ENCODE measurements at regions not wholly inside any gene's neighbourhood (a gene's known extent, or its start where the extent isn't known, plus 50 kb on each side); places are given as distances from the start of the nearest gene placed in this dataset.

- no TSS peak for BruUV-seq (replicated peaks)
- intact Hi-C loops (cut with micrococcal nuclease; ENCODE audit: unreplicated experiment) = no loop called here
- CTCF ChIA-PET = no interaction called here
- H3K4me3 ChIP-seq = no peak overlapping the region
- H3K27ac ChIP-seq = no peak overlapping the region
- no peak overlapping the region for H2AFZ ChIP-seq
- peaks cover 33% of the 10 kb centered on the region for H3K27me3 ChIP-seq (ENCODE audit: insufficient read depth, low read depth)
- no peaks in the 10 kb centered on the region for H4K20me1 ChIP-seq (ENCODE audit: insufficient read depth)
- no peaks in the 10 kb centered on the region for H3K79me2 ChIP-seq (ENCODE audit: low read depth)
- no peak for DNase-seq
- POLR2A ChIA-PET (ENCODE audit: unreplicated experiment) = no interaction called here
- H3K9me3 ChIP-seq (ENCODE audit: insufficient read depth, low read depth) = no peaks in the 10 kb centered on the region
- H3K4me2 ChIP-seq = no peak overlapping the region
- no peaks in the 10 kb centered on the region for H3K9me2 ChIP-seq (ENCODE audit: insufficient read depth)
- no peak for TF ChIP-seq CTCF (conservative IDR thresholded peaks at IDR 0.05)
- no peak for TF ChIP-seq EZH2 (IDR thresholded peaks at IDR 0.05; ENCODE audit: low read depth)
- no peaks in the 10 kb centered on the region for H3F3A ChIP-seq (ENCODE audit: insufficient read depth, low read depth)
- no peaks in the 10 kb centered on the region for H3K36me3 ChIP-seq (ENCODE audit: low read depth)
- H3K4me1 ChIP-seq (replicated peaks; ENCODE audit: insufficient read depth) = no peaks in the 10 kb centered on the region
Observed at GRCh38 chr5:3424946-3425345, 170.7 kb upstream of the IRX1 start.

- no peaks in the 10 kb centered on the region for H3F3A ChIP-seq (ENCODE audit: insufficient read depth, low read depth)
- no peak overlapping the region for H3K27ac ChIP-seq
- no peak for DNase-seq
- H3K27me3 ChIP-seq (ENCODE audit: insufficient read depth, low read depth) = peaks cover 52% of the 10 kb centered on the region
- no peaks in the 10 kb centered on the region for H4K20me1 ChIP-seq (ENCODE audit: insufficient read depth)
- BruUV-seq (replicated peaks) = no TSS peak
- no peaks in the 10 kb centered on the region for H3K9me2 ChIP-seq (ENCODE audit: insufficient read depth)
- no peaks in the 10 kb centered on the region for H3K36me3 ChIP-seq (ENCODE audit: low read depth)
- no peaks in the 10 kb centered on the region for H3K9me3 ChIP-seq (ENCODE audit: insufficient read depth, low read depth)
- no peak overlapping the region for H3K4me3 ChIP-seq
- H2AFZ ChIP-seq = no peak overlapping the region
- H3K79me2 ChIP-seq (ENCODE audit: low read depth) = no peaks in the 10 kb centered on the region
- intact Hi-C loops (cut with micrococcal nuclease; ENCODE audit: unreplicated experiment) = no loop called here
- POLR2A ChIA-PET (ENCODE audit: unreplicated experiment) = no interaction called here
- H3K4me1 ChIP-seq (replicated peaks; ENCODE audit: insufficient read depth) = no peaks in the 10 kb centered on the region
- CTCF ChIA-PET = no interaction called here
- TF ChIP-seq EZH2 (IDR thresholded peaks at IDR 0.05; ENCODE audit: low read depth) (no peak), CTCF (conservative IDR thresholded peaks at IDR 0.05) (no peak)
- no peak overlapping the region for H3K4me2 ChIP-seq
Observed at GRCh38 chr5:3417376-3417943, 178.2 kb upstream of the IRX1 start.

DNA sequence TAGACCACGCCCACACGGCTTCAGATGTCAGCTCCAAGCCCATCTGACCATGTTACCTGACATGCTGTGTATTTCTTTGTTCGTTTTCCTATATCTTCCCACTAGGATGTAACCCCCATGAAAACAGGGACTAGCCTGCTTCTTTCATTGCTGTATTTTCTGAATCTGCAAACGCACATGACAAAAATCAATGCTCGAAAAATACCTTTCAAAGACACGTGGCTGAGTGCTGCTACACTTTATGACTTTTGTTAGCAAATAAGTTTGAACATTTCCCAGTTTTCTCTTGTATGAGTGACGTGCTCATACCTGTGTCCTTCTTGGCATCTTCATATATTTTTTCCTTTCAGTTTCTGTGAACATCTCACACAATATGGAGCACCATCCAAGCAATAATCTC, 181.3 kb upstream of the IRX1 start:
- intact Hi-C loops (cut with micrococcal nuclease; ENCODE audit: unreplicated experiment) = no loop called here
- no TSS peak for BruUV-seq (replicated peaks)

More for the DNA sequence above, 181.3 kb upstream of the IRX1 start:
- no peaks in the 10 kb centered on the region for H3F3A ChIP-seq (ENCODE audit: insufficient read depth, low read depth)
- no peaks in the 10 kb centered on the region for H3K9me2 ChIP-seq (ENCODE audit: insufficient read depth)
- no peak for TF ChIP-seq EZH2 (IDR thresholded peaks at IDR 0.05; ENCODE audit: low read depth)
- no peak for TF ChIP-seq CTCF (conservative IDR thresholded peaks at IDR 0.05)
- H2AFZ ChIP-seq = no peak overlapping the region
- no peaks in the 10 kb centered on the region for H3K9me3 ChIP-seq (ENCODE audit: insufficient read depth, low read depth)
- no peaks in the 10 kb centered on the region for H4K20me1 ChIP-seq (ENCODE audit: insufficient read depth)
- no peak overlapping the region for H3K4me2 ChIP-seq
- ChIA-PET POLR2A (ENCODE audit: unreplicated experiment) (no interaction called here), CTCF (no interaction called here)
- no peaks in the 10 kb centered on the region for H3K79me2 ChIP-seq (ENCODE audit: low read depth)
- DNase-seq = no peak
- H3K27ac ChIP-seq = no peak overlapping the region
- H3K36me3 ChIP-seq (ENCODE audit: low read depth) = no peaks in the 10 kb centered on the region
- H3K4me3 ChIP-seq = no peak overlapping the region
- H3K4me1 ChIP-seq (replicated peaks; ENCODE audit: insufficient read depth) = no peaks in the 10 kb centered on the region
- H3K27me3 ChIP-seq (ENCODE audit: insufficient read depth, low read depth) = peaks cover 49% of the 10 kb centered on the region
